ENCODE measurements at regions not wholly inside any gene's neighbourhood (a gene's known extent, or its start where the extent isn't known, plus 50 kb on each side); places are given as distances from the start of the nearest gene placed in this dataset.

DNA sequence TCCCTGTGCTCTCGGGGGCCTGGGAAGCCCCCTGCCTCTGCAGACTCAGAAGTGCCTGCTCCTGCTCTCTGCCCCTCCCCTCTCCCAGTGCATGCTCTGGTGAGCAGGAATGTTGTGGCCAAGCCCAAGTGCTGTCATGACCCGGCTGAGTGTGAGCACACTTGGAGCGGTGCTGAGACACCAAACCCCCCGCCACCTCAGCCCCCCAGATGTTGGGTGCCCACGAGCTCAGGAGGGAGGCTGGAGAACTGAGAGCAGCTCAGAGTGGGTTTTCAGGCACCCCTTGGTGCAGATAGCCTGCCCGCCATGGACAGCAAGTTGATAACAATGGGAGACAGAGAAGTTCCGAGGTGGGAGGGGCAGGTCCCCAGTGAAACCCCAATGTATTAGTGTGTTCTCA lies 477.4 kb downstream of the ACTRT1 start:
- BruUV-seq (replicated peaks), result no TSS peak
- Histone ChIP-seq H3K27me3 (ENCODE audit: insufficient read depth, low read depth) (no peaks in the 10 kb centered on the region), H3F3A (ENCODE audit: insufficient read depth, low read depth) (no peaks in the 10 kb centered on the region), H4K20me1 (ENCODE audit: insufficient read depth) (no peaks in the 10 kb centered on the region), H3K4me1 (replicated peaks; ENCODE audit: insufficient read depth) (no peaks in the 10 kb centered on the region), H3K9me3 (ENCODE audit: insufficient read depth, low read depth) (no peaks in the 10 kb centered on the region), H3K9me2 (ENCODE audit: insufficient read depth) (no peaks in the 10 kb centered on the region), H2AFZ (no peak overlapping the region), H3K36me3 (ENCODE audit: low read depth) (no peaks in the 10 kb centered on the region), H3K4me3 (no peak overlapping the region), H3K4me2 (no peak overlapping the region), H3K27ac (no peak overlapping the region), H3K79me2 (ENCODE audit: low read depth) (no peaks in the 10 kb centered on the region)
- TF ChIP-seq, protein P1, sequence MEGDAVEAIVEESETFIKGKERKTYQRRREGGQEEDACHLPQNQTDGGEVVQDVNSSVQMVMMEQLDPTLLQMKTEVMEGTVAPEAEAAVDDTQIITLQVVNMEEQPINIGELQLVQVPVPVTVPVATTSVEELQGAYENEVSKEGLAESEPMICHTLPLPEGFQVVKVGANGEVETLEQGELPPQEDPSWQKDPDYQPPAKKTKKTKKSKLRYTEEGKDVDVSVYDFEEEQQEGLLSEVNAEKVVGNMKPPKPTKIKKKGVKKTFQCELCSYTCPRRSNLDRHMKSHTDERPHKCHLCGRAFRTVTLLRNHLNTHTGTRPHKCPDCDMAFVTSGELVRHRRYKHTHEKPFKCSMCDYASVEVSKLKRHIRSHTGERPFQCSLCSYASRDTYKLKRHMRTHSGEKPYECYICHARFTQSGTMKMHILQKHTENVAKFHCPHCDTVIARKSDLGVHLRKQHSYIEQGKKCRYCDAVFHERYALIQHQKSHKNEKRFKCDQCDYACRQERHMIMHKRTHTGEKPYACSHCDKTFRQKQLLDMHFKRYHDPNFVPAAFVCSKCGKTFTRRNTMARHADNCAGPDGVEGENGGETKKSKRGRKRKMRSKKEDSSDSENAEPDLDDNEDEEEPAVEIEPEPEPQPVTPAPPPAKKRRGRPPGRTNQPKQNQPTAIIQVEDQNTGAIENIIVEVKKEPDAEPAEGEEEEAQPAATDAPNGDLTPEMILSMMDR (conservative IDR thresholded peaks at IDR 0.05), result no peak
- no peak for TF ChIP-seq EZH2 (IDR thresholded peaks at IDR 0.05; ENCODE audit: low read depth)
- no peak for DNase-seq
- intact Hi-C loops (cut with micrococcal nuclease; ENCODE audit: unreplicated experiment), result no loop called here
- ChIA-PET CTCF (no interaction called here), POLR2A (ENCODE audit: unreplicated experiment) (no interaction called here)

DNA sequence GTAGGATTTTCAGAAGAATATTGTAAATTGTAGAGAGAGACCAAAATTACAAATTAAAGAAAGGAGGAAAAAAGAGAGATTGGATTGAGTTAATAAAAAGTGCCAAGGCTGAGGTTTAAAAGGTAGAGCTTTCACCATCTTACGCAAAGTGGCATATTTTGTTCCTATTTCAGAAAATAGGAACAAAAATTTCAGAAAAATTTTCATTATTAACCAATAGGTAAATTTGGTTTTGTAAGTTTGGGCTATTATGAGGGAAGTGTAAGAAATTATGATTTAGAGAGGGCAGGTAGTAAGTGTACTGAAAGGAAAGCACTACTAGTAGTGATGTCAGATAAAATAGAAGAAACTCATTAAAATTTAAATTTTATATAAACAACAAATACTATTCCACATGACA lies 479.7 kb downstream of the ACTRT1 start:
- H3K4me1 ChIP-seq (replicated peaks; ENCODE audit: insufficient read depth), result no peaks in the 10 kb centered on the region
- no peak overlapping the region for H2AFZ ChIP-seq
- H3K4me2 ChIP-seq, result no peak overlapping the region
- H3F3A ChIP-seq (ENCODE audit: insufficient read depth, low read depth), result no peaks in the 10 kb centered on the region
- H3K79me2 ChIP-seq (ENCODE audit: low read depth), result no peaks in the 10 kb centered on the region
- H3K27me3 ChIP-seq (ENCODE audit: insufficient read depth, low read depth), result no peaks in the 10 kb centered on the region
- BruUV-seq (replicated peaks), result no TSS peak
- intact Hi-C loops (cut with micrococcal nuclease; ENCODE audit: unreplicated experiment), result no loop called here
- no peak overlapping the region for H3K4me3 ChIP-seq
- no peak for DNase-seq
- no peaks in the 10 kb centered on the region for H3K36me3 ChIP-seq (ENCODE audit: low read depth)
- H4K20me1 ChIP-seq (ENCODE audit: insufficient read depth), result no peaks in the 10 kb centered on the region
- ChIA-PET CTCF (no interaction called here), POLR2A (ENCODE audit: unreplicated experiment) (no interaction called here)
- H3K9me3 ChIP-seq (ENCODE audit: insufficient read depth, low read depth), result no peaks in the 10 kb centered on the region
- TF ChIP-seq EZH2 (IDR thresholded peaks at IDR 0.05; ENCODE audit: low read depth), result no peak
- H3K9me2 ChIP-seq (ENCODE audit: insufficient read depth), result no peaks in the 10 kb centered on the region
- no peak overlapping the region for H3K27ac ChIP-seq

DNA sequence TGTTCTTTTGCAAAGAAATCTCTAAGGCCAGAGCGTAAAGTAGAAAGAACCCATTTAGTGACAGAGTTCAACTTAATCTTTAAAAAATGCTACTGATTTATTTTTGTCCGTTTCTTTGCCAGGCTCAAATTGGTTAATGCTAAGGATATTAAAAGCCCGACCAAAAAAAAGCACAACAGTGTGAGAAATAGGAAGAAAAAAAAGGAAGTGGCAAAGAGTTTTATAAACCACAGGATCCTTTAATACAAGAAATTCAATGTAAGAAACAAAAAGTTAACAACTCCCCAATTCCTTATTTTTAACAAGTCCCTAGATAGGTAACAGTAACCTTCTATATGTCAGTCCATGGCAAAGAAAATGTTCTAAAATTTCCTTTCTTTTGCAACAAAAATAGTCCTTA lies 480.4 kb downstream of the ACTRT1 start:
- Histone ChIP-seq H4K20me1 (ENCODE audit: insufficient read depth) (no peaks in the 10 kb centered on the region), H3K79me2 (ENCODE audit: low read depth) (no peaks in the 10 kb centered on the region), H2AFZ (no peak overlapping the region), H3K36me3 (ENCODE audit: low read depth) (no peaks in the 10 kb centered on the region), H3K27ac (no peak overlapping the region), H3K9me3 (ENCODE audit: insufficient read depth, low read depth) (no peaks in the 10 kb centered on the region), H3F3A (ENCODE audit: insufficient read depth, low read depth) (no peaks in the 10 kb centered on the region), H3K4me1 (replicated peaks; ENCODE audit: insufficient read depth) (no peaks in the 10 kb centered on the region), H3K4me3 (no peak overlapping the region), H3K9me2 (ENCODE audit: insufficient read depth) (no peaks in the 10 kb centered on the region), H3K27me3 (ENCODE audit: insufficient read depth, low read depth) (no peaks in the 10 kb centered on the region), H3K4me2 (no peak overlapping the region)
- no peak for TF ChIP-seq EZH2 (IDR thresholded peaks at IDR 0.05; ENCODE audit: low read depth)
- TF ChIP-seq, protein P1 (conservative IDR thresholded peaks at IDR 0.05), result no peak
- no TSS peak for BruUV-seq (replicated peaks)
- ChIA-PET CTCF (no interaction called here), POLR2A (ENCODE audit: unreplicated experiment) (no interaction called here)
- no peak for DNase-seq
- intact Hi-C loops (cut with micrococcal nuclease; ENCODE audit: unreplicated experiment), result no loop called here

DNA sequence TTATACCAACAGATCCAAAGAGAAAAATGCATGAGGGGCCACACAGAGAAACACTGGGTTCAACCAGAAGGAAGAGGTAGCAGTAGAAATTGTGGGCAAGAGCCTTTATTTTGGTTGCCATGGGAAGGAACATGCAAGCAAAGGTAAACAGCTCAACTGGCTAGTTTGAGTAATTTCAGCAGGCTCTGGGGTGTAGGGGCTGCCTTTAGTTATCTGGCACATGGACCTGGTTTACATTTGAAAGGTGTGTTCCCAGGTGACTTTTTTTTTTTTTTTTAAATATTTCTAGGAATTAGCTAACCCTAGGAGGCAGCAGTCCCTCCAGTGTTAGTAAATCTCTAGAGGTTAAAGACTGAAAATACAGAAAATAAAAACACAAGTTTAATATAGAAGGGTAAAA lies 481.9 kb downstream of the ACTRT1 start:
- Histone ChIP-seq H3K9me2 (ENCODE audit: insufficient read depth) (no peaks in the 10 kb centered on the region), H3K27me3 (ENCODE audit: insufficient read depth, low read depth) (no peaks in the 10 kb centered on the region), H3K36me3 (ENCODE audit: low read depth) (no peaks in the 10 kb centered on the region), H3K9me3 (ENCODE audit: insufficient read depth, low read depth) (no peaks in the 10 kb centered on the region), H3K4me1 (replicated peaks; ENCODE audit: insufficient read depth) (no peaks in the 10 kb centered on the region), H4K20me1 (ENCODE audit: insufficient read depth) (no peaks in the 10 kb centered on the region; the same call in 1 of the 2 replicates), H3K4me3 (no peak overlapping the region), H3K4me2 (no peak overlapping the region), H3K79me2 (ENCODE audit: low read depth) (no peaks in the 10 kb centered on the region), H3K27ac (no peak overlapping the region), H2AFZ (no peak overlapping the region), H3F3A (ENCODE audit: insufficient read depth, low read depth) (no peaks in the 10 kb centered on the region)
- DNase-seq, result no peak
- ChIA-PET POLR2A (ENCODE audit: unreplicated experiment) (no interaction called here), CTCF (no interaction called here)
- no TSS peak for BruUV-seq (replicated peaks)
- TF ChIP-seq, protein P1 (conservative IDR thresholded peaks at IDR 0.05), result no peak
- TF ChIP-seq EZH2 (IDR thresholded peaks at IDR 0.05; ENCODE audit: low read depth), result no peak
- intact Hi-C loops (cut with micrococcal nuclease; ENCODE audit: unreplicated experiment), result no loop called here
